Tongue (tissue), 1 donor: ENCODE measurements at regions not wholly inside any gene's neighbourhood (a gene's known extent, or its start where the extent isn't known, plus 50 kb on each side); places are given as distances from the start of the nearest gene placed in this dataset.

ENCODE experiments used
- DNase-seq: peaks from one replicate; pipeline ENCODE4 v3.0.0-alpha.2; 2015

DNA sequence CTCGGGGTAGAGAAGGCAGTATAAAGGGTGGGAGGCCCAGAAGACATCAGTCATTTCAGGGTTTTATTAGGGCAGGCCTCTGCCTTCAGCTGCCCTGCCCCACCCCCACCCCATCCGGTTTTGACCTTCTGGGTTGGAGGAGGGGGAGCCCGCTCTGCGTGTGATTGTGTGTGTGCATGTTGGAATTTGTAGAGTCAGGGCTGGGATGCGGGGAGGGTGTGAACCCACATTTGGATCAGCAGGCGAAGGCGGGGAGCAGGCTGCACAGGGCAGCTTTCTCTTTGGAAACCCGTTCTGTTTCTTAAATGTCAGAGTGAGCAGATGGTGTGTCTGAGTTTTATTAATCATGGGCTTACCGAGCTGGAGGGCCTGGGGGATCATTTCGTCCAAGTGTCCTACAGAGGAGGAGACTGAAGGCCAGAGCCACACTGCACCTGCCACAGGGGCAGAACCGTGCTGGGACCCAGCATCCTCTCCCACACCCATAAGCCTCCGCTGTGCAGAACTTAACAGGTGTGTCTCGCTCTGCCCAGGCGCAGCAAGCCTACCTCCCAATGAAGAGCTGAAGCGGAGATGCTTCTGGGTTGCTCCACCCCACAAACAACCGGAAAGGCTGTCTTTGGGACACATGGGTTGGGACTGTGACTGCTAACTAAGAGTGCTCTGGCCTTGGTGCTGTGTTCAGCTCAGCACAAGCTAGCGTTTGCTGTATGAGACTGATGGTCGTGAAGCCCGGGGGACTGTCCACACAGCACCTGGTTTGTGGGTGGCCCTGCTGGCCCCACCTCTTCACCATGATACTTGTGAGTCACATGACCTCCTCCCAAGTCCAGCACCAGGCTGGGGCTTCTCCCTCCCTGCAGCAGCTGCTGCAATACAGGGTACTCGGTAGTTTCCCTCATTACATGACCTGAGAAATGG, 70.9 kb upstream of the GSE1 start:
- DNase-seq = no peak

DNA sequence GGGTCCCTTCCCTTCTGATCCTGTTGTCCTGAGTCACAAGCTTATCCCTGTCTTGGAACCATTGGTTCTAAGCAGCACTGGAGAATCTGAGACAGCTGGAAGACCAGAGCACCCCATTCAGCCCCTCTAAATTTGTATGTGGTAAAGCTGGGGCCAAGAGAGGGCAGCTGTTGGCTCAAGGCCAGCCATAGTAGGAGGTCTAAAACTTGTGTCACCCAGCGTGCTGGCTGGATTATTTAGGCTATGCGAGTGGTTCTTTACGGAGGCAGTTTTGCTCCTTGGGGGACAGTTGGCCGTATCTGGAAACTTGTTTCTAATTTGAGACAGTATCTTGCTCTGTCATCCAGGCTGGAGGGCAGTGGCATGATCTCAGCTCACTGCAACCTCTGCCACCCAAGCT, 69.6 kb upstream of the GSE1 start:
- DNase-seq = peak; percentile 86

DNA sequence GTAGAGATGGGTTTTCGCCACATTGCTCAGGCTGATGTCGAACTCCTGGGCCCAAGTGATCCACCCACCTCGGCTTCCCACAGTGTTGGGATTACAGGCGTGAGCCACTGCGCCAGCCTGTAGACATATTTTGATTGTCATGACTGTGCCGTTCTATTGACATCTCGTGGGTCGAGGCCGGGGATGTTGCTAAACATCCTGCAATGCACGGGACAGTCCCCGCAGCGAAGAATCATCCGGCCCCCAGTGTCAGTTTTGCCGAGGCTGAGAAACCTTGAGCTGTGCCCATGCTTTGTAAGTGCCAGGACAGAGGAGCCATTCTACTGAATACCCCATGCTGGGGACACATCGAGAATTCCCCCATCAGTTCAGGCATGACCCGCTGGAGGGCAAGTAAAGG, 69.1 kb upstream of the GSE1 start:
- DNase-seq = no peak

GRCh38 chr16:85544668-85545067, 68.5 kb upstream of the GSE1 start:
- DNase-seq = no peak

DNA sequence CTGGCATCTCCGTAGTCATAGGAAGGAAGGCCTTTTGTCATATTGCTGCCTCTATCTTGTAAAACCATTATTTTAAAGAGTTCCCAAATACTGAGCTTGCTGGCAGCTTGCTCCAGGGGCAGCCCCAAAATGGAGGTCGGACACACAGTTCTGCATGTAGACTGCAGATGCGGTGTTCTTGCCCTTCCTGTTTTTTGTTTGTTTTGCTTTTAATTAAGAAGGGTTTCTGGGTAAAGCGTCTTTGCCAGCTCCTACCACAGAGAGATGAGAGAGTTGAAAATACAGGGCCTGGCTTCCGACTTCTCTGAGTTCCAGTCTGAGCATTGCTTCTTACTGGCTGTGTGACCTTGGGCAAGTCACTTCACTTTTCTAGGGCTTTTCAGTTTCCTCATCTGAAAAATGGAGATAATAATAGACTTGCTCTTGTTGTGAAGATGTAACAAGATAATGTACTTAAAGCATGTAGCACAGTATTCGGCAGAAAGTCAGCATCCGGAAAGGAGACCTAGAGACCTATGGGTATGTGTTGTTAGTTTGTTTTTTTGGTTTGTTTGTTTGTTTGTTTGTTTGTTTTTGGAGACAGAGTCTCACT, 67.8 kb upstream of the GSE1 start:
- DNase-seq = no peak

DNA sequence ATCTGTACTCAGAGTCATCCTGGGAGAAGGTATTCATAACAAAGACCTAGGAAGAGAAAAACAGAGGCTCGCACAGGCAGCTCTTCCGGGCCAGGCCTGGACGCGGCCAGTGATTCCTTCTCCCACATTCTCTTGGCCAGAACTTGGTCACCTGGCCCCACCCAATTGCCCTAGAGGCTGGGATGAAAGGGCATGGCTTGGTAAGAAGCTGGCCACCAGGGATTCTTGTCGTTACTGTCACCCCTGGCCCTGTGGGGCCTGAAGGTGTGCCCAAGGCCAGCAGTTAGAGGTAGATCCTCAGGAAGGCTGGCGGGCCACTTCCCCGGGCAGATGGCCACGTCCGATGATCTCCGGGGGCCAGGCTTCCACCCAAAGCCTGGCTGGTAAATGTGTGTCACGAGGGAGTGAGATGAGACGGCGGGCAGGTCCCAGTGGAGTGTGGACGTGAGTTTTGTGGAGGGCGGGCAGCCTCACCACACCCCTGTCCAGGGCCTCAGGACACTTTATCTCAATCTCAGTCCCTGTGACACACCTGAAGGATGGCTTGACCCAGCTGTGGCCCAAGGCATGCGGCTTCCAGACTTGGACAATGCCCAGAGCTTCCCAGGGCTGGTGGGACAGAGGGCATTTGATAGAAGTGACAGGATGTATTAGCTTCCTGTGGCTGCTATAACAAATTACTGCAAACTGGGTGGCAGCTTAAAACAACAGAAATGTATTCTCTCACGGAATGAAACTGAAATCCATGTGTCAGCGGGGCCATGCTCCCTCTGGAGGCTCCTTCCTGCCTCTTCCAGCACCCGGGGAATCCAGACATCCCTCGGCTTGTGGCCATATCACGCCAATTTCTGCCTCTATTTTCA, 66.3 kb upstream of the GSE1 start:
- no peak for DNase-seq

DNA sequence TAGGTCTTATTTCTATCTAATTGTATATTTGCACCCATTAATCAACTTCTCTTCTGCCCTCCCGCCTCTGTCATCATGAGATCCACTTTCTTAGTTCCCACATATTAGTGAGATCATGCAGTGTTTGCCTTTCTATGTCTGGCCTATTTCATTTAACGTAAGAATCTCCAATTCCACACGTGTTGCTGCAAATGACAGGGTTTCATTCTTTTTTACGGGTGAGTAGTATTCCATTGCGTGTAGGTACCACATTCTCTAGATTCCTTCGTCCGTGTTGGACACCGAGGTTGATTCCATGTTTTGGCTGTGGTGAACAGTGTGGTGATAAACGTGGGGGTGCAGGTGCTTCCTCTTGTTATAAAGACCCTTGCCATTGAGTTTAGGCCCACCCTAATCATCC, 64.7 kb upstream of the GSE1 start:
- DNase-seq = no peak

DNA sequence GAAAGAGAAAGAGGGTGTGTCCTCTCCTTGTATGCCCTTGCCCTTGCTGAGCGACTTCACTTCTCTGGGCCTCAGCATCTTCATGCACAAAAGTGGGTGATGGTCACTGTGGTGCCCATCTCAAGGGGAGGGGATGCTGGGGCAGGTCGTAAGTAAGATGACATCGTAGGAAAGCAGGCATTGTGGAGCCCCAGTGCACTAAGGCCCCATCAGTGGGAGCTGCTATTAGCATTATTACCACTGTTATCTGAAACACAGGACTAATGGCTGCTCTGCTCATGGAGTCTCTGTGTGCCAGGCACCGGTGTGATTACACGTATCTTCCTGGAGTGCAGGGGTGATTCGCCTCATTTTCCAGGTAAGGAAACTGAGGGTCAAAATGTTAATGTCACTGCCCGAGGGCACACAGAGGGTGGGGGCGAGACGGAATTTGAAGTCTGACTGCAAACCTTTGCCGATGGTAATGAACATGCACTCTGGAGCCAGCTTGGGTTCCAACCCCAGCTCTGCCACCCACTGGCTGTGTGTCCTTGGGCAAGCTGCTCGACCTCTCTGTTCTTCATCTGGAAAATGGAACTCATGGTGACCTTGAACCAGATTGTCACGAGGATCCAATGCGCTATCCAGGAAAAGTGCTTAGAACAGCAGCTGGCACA, 63.2 kb upstream of the GSE1 start:
- DNase-seq = no peak

DNA sequence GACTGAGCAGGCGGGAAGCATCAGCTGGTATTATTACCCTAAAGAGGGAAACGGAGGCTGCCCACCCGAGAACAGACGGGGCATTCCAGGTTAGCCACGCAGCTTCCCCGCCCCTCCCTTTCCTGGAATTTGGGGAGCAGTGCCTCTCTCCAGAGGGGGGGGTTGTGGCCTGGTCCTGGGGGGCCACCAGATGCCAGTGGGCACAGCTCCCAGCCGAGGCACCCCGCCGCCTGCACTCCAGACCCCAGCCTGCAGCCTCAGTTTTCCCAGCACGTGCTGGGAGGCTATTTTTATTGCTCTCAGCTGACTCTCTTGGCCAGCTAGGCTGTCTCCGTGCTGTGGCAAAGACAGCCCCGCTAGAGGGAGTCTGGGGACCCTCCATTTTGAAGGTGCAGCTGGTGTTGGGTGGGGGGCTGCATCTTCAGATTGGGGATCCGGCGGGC, 62.7 kb upstream of the GSE1 start:
- DNase-seq = no peak

DNA sequence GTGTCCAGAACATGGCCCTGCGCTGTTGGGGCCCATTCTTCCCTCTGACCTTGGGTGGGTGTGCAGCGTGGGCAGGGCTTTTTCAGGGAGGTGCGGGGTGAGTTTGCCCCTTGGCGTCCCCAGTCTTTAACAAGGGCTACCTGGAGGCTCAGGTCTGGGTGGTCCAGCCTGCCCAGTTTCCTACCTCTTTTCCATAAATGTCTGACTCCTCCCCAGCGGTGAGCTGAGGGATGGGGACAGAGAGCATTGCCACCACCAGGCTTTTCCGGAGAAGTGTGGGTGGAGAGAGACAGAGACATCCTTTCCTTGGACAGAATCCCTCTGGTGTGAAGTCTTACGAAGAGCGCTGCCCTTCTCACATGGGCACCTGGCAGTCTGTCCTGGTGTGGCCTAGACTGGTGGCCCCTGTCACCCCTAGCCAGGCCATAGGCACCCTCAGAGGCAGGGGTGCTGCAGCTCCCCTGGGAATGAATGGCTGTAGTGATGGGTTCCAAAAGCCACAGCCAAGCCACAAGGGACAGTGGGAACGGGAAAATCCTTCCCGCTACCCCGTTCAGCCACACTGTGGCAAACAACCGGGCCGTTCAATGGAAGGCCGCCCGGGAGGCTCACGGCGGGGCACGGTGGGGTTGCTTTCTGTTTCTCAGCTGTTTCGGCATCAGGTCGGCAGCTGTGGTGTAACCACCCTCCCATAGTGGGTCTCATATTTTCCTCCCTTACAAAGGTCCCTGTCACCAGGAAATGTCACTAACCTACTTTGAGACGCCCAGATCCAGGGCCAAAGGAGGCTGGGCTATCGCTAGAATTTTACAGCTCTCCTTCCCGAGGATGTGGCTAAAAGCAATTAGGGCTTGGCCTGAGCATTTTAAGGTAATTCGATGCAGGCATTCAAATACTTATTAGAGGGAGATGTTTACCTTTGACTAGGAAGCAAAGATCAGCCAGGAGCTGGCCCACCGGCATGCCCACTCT, 61.9 kb upstream of the GSE1 start:
- no peak for DNase-seq

- DNase-seq = no peak
Observed at GRCh38 chr16:85552980-85553435, 60.1 kb upstream of the GSE1 start.

- DNase-seq = peak; percentile 66
Observed at GRCh38 chr16:85553436-85554113, 59.5 kb upstream of the GSE1 start.

- peak; percentile 84 for DNase-seq
Observed at GRCh38 chr16:85554114-85554888, 58.8 kb upstream of the GSE1 start.

DNA sequence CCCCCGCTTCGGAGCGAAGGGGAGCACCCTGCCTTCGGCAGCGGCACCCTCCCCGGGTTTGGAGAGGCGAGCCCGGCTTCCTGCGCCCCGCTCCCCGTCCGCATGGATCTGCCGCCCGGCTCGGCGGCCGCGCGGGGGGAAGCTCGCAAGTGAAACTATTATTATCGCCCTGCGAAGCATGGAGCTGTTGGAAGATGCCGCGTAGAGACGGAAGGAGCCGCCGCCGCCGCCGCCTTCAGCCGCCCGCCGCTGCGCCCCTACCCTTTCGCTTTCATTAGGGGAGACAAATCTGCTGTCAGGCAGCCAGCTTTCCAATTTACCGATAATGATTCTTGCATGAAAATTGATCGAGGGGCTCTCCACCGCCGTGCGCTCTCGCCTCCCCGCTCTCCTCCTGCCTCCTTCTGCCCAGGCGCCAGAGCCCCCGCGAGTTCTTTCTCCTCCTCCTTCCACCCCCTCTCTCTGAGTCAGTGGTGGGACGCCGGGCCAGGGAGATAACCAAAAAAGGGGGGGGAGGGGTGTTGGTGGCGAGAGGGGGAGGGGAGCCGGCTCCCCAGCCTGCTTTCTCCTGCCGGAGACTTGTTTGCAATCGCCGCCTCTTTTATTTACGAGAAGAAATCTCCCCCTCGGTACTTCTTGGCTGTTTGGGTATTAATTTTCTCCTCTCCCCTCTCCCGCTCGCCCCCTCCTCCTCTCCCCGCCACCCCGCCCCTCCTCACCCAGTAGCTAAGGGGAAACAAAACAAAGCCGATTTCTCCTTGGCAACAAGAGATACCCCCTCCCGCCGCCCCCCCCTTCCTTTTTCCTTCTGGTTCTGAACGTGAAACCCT, 58.0 kb upstream of the GSE1 start:
- peak; percentile 78 for DNase-seq

DNA sequence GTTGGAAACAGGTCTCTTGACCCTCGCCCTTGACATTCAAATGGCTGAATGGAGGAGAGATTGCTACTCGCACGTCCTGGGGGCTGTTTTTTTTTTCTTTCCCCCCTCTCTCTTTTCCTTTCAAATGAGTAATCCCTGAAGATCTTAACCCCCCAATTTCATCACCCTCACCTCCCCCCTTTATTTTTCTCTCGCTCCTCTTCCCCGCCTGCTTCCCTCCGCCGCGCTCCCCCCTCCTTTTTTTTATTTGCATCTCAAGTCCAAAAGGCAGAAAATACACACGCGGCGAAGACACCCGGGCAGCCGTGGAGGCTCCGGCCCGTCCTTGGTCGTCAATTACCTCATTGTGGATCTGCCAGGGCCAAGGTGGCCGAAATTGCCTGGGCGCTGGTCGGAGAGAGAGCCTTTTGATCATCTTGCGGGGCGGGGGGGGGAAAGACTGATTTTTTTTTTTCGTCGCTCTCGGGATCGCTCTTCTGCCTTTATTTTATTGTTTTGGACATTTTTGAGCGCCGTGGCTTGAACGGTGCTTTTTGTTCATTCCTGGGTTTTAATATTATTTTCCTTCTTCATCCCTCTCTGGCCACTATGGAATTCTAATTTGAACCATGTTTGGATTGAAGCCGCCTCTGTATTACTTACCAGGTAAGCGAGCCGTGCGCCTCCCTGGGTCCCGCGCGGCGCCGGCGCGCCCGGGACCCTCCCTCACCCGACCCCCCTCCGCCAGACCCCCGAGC, 57.2 kb upstream of the GSE1 start:
- no peak for DNase-seq

- no peak for DNase-seq
Observed at GRCh38 chr16:85556456-85557082, 56.6 kb upstream of the GSE1 start.
